Stimulated activated CD4-positive, alpha-beta T cell treated with anti-CD3 and anti-CD28 coated beads, Interleukin-1b, Interleukin-23, amount 100 ng/mL, for 48 hours (primary cell): ENCODE measurements at regions not wholly inside any gene's neighbourhood (a gene's known extent, or its start where the extent isn't known, plus 50 kb on each side); places are given as distances from the start of the nearest gene placed in this dataset.
"Not testable (repeated sequence)": the region's sequence is repeated elsewhere in the genome, so short reads cannot be mapped to it uniquely, and the experiment has no call there.

Source experiments
- DNase-seq: peaks from one replicate; pipeline ENCODE4 v3.0.0-alpha.2; 2020

DNA sequence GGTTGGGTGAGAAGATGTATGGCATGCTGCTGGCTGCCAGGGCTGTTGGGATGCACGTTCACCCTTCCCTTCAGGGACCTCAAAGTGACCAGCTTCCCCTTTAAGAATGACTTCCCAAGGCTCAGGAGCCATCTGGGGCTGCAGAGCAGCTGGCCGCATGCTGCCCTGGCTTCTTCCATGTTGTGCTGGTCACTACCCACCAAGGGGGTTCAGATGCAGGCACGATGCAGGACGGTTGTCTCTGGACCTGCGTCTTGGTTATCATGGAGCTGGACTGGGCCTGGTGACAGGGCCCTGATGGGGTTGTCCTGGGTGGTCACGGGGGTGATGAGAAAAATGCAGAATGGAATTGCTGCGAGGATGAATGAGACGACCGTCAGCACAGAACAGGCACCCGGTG, 297.8 kb downstream of the POTED start:
- DNase-seq = not testable (repeated sequence)

DNA sequence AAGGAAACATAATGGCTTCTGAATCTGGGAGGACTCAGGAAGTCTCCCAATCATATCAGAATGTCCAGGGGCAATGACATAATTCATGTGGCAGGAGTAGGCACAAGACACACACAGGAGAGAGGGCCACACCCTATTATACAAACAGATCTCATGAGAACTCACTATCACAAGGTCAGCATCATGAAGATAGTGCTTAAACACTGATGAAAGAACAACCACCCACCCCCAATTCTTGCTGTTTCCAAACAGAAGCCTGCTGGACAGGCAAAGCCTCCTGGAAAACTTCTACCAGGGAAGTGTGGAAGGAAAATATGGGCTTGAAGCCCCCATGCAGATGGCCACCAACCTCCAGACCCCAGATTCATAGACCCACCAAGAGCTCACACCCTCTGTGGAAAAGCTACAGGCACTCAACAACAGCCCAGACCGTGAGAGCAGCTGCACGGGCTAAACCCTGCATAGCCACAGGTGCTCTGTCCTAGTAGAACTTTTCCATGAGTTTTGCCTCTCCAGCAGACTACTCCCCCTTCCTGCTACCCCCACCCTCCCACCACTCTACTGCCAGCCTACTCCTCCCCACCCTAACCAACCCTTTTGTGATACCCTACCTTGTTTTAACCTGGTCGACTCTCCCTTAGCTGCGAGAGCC, 287.1 kb downstream of the POTED start:
- not testable (repeated sequence) for DNase-seq

DNA sequence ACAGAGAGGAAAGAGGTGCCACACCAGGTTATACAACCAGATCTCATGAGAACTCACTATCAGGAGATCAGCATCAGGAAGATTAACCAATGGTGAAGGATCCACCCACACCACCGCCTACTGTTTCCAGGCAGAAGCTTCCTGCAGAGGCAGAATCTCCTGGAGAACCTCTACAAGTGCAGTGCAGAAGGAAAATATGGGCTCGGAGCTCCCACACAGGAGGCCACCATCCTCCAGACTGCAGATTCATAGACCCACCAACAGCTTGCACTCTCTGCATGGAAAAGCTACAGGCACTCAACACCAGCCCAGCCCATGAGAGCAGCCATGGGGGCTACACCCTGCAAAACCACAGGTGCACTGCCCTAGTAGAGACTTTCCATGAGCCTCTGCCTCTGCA, 284.0 kb downstream of the POTED start:
- DNase-seq = not testable (repeated sequence)

DNA sequence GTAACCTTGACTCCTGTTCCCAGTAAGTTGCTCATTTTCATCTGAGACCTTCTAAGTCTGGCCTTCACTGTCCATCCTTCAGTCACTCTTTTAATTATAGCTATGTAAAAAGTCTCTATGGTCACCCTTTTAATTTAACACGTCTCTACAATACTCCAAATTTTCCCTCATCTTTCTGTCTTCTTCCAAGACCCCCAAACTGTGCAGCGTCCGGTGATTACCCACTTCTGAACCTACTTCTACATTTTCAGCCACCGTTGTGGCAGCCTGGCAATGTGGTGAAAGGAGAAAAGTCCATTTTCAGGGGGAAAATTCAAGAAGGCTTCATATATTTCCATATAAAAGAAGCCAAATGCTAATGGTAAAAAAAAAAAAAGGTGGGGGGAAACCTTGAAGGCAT, 283.4 kb downstream of the POTED start:
- DNase-seq = not testable (repeated sequence)

DNA sequence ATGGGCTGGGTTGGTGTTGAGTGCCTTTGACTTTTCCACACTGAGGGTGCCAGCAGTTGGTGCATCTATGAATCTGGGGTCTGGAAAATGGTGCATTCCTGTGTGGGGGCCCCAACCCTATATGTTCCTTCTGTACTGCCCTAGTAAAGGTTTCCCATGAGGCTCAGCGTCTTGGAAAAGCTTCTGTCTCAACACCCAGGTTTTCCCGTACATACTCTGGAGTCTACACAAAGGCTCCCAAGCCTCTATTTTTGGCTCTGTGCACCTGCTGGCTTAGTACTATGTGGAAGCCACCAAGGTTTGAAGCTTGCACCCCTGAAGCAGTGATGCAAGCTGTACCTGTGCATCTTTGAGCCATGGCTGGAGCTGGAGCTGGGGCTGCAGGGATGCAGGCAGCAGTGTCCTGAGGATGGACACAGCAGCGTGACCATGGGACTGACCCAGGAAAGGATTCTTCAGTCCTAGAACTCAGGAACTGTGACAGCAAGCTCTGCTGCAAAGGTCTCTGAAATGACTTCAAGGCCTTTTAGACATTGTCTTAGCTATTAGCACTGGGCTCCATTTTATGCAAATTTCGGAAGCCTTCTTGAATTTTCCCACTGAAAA, 282.7 kb downstream of the POTED start:
- DNase-seq = not testable (repeated sequence)

DNA sequence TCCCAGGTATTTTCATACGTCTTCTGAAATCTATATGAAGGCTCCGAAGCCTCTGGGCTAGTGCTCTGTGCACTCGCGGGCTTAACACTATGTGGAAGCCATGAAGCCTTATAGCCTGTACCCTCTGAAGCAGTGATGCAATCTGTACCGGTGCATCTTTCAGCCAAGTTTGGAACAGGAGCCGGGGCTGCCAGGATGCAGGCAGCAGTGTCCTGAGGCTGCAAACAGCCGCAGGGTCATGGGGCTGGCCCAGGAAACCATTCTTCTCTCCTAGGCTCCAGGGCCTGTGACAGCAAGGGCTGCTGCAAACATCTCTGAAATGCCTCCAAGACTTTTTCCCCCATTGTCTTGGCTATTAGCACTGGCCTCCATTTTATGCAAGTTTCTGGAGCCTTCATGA, 279.6 kb downstream of the POTED start:
- not testable (repeated sequence) for DNase-seq

DNA sequence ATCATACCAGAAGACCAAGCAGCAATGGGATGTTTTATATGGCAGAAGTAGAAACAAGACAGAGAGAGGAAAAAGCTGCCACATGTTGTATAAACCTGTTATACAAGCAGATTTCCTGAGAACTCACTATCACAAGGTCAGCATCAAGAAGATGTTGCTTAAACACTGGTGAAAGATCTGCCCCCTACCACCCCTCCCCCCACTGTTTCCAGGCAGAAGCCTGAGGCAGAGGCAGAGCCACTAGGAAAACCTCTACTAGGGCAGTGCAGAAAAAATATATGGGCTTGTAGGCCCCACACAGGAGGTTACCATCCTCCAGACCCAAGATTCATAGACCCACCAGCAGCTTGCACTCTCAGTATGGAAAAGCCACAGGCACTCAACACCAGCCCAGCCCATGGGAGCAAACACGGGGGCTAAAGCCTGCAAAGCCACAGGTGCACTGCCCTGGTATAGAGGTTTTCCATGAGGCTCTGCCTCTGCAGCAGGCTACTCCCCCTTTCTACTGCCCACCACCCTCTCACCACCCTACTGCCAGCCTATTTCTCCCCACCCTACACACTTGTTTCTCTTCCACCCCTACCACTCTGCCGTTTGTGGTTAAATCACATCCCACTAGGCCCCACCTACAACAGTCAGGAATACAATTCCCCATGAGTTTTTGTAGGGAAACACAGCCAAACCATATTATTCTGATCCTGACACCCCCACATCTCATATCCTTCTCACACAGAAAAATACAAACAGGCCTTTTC, 274.2 kb downstream of the POTED start:
- not testable (repeated sequence) for DNase-seq

DNA sequence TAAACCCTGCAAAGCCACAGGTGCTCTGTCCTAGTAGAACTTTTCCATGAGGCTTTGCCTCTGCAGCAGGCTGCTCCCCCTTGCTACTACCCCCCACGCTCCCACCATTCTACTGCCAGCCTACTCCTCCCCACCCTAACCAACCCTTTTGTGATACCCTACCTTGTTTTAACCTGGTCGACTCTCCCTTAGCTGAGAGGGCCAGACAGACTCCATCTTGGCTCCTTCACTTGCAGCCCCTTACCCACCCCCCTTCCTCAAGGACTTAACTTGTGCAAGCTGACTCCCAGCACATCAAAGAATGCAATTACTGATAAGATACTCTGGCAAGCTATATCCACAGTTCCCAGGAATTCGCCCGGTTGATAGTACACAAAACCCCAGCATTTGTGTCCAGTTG, 267.9 kb downstream of the POTED start:
- not testable (repeated sequence) for DNase-seq

DNA sequence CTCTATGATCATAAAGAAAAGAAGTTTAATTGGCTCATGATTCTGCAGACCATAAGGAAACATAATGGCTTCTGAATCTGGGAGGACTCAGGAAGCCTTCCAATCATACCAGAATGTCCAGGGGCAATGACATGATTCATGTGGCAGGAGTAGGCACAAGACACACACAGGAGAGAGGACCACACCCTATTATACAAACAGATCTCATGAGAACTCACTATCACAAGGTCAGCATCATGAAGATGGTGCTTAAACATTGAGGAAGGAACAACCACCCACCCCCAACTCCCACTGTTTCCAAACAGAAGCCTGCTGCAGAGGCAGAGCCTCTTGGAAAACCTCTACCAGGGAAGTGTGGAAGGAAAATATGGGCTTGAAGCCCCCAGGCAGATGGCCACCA, 267.4 kb downstream of the POTED start:
- DNase-seq = not testable (repeated sequence)

DNA sequence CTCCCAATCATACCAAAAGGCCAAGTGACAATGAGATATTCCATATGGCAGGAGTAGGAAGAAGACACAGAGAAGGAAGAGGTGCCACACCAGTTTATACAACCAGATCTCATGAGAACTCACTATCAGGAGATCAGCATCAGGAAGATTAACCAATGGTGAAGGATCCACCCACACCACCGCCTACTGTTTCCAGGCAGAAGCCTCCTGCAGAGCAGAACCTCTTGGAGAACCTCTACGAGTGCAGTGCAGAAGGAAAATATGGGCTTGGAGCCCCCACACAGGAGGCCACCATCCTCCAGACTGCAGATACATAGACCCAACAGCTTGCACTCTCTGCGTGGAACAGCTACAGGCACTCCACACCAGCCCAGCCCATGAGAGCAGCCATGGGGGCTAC, 264.4 kb downstream of the POTED start:
- not testable (repeated sequence) for DNase-seq

DNA sequence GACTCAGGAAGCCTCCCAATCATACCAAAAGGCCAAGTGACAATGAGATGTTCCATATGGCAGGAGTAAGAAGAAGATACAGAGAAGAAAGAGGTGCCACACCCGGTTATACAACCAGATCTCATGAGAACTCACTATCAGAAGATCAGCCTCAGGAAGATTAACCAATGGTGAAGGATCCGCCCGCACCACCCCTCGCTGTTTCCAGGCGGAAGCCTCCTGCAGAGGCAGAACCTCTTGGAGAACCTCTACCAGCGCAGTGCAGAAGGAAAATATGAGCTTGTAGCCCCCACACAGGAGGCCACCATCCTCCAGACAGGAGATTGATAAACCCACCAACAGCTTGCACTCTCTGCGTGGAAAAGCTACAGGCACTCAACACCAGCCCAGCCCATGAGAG, 245.1 kb downstream of the POTED start:
- no peak for DNase-seq

DNA sequence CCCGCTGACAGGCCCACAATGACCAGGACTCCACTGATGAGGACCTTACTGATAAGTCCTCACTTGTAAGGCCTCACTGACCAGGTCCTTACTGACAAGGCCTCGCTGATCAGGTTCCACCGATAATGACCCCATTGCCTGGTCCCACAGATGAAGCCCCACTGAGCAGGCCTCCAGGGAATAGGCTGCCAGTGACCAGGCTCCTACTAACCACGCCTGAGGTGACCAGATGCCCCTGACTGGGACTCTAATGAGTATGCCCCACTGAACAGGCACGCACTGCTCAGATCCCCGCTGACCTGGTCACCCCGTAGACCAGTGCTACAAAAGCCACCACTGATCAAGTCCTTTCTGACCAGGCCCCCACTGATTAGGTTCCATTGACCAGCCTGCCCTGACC, 241.2 kb downstream of the POTED start:
- not testable (repeated sequence) for DNase-seq

DNA sequence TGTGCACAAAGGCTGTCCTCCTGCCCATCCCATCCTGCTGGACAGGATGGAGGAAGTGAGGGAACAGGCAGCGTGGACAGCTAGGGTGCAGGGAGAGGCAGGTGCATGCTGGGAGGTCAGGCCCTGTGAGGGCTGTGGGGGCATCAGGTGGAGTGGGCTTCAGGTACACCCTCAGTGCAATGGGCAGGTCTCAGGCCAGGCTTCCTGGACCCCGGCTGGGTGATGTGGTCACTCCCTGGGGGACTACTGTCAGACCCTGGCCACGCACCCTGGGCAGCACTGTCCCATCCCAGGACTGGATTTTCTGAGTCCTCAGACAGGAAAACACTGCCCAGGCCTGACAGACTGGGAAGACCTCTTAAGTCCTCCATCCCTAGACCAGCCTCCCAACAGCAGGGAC, 239.9 kb downstream of the POTED start:
- DNase-seq = not testable (repeated sequence)

DNA sequence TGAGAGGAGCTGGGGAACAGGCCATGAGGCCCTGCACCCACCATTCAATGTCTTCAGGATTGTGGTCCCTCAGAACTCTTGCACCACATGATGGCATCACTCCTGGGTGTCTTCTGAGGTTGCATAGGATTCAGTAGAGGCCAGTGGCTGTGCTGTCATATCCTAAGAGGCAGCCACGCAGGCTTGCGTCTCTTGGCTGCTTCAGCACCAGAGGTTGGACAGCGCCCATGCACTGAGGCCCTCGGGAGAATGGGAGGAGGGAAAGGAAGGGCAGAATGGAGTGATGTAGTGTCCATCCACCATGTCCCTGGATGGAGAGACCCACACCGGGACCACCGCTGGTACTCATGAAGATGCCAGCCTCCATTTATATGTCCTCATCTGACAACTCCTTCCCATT, 237.1 kb downstream of the POTED start:
- DNase-seq = not testable (repeated sequence)

DNA sequence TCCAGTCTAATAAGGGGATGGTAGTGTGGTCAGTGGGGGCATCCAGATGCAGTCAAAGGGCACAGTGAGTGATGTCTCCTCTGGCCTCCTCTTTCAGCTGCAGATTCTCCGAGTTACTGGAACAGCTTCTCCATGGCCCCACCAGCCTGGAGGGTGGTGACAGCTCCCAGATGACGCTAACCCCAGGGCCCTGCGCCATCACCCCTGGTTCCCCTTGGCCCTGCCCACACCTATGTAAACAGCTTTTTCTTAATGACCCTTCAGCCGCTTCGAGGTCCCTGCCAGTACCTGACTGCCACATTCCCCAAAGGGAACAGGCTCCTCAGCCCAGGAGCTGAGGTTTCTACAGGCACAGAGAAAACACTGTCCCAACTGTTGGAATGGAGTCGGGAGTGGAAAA, 235.0 kb downstream of the POTED start:
- DNase-seq = not testable (repeated sequence)

DNA sequence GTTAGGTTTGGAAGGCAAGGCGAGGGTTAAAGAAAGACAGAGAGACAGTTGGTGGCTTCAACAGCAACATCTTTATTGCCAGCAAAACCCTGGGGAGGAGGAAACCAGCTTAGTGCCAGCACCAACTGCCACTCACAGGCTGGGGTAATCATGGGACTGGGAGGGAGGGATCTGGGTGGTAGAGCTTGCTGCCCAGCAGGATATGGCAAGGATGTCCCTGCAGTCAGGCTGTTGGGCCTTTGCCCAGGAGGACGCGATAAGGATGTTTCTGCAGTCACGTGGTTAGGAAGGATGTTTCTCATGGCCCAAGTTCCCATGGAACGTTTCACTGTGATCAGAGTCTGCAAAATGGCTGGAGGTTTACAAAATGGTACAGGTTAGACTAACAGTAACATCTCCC, 233.5 kb downstream of the POTED start:
- DNase-seq = not testable (repeated sequence)

DNA sequence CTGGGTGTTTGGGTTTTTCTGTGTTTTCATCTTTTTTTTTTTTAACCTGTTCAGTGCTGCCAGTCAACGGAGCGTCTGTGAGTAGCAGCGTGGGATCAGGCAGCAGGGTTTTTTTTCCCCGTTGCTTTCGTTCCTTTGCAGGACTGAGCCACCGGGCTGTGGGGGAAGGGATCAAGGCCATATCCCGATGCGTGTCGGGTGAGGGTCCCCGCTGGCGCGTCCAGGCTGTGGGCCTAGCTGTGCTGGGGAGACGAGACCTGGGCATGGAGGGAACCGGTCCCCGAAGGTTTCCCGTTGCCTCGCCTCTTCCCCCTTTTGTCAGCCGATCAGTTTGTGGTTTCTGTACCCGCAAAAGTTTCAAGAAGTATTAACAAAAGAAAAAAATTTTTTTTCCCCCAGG, 218.1 kb downstream of the POTED start:
- DNase-seq = not testable (repeated sequence)

DNA sequence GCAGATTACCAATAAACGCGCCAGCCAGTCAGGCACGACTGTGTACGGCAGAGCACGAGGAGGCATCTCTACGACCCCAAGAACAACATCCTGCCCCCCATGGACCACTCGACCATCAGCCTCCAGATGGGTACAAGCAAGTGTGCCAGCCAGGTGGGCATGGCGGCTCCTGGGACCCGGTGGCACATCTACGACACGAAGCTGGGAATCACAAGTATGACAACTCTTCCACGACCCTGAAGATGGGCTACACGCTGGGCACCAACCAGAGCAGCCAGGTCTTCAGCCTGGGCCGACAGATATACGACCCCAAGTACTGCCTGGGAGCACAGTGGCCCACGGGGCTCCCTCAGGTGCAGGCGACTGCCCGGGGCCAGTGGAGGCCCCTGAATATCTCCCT, 217.6 kb downstream of the POTED start:
- DNase-seq = no peak

DNA sequence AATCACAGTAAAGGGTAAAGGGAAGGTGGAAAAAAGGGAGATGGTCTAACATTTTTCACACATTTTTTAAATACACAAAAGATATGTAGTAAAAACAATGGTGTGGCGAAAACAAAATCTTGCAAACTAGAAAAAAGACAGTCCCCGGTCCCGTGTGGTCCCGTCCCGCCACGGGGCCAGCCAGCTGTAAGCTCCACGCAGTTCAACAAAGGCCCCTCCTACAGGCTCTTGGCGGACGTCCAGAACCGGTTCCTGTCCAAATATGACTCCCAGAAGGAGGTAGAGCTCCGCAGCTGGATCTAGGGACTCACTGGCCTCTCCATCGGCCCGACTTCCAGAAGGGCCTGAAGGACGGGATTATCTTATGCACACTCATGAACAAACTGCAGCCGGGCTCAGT, 216.9 kb downstream of the POTED start:
- DNase-seq = not testable (repeated sequence)

DNA sequence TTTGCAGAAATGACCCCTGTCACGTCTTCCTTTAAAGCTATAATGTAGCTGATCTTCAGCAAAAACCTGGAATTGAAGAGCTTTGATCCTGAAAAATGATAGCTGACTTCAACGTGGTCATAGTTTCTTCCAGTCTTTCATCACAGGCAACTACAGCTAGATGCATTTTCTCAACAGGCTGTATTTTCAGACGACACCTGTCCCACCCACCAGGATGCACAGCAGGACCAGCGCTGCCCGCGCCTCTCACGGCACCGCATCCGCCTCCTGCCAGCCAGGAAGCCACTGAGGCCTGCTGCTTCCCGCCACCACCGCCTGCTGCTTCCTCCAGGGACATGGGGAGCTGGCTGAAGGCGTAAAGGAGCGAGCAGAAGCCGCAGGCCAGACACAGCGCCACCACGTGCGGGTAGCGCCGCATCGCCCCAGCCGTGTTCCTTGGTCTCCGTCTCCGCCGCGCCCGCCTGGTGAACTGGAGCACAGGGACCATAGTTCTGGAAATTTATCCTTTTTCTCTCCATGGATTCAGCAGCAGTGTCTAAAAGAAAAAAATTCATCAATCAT, 215.7 kb downstream of the POTED start:
- not testable (repeated sequence) for DNase-seq

DNA sequence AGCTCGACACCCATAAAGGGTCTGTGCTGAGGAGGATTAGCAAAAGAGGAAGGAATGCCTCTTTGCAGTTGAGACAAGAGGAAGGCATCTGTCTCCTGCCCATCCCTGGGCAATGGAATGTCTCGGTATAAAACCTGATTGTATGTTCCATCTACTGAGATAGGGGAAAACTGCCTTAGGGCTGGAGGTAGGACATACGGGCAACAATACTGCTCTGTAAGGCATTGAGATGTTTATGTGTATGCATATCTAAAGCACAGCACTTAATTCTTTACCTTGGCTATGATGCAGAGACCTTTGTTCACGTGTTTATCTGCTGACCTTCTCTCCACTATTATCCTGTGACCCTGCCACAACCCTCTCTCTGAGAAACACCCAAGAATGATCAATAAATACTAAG, 210.7 kb downstream of the POTED start:
- DNase-seq = not testable (repeated sequence)

DNA sequence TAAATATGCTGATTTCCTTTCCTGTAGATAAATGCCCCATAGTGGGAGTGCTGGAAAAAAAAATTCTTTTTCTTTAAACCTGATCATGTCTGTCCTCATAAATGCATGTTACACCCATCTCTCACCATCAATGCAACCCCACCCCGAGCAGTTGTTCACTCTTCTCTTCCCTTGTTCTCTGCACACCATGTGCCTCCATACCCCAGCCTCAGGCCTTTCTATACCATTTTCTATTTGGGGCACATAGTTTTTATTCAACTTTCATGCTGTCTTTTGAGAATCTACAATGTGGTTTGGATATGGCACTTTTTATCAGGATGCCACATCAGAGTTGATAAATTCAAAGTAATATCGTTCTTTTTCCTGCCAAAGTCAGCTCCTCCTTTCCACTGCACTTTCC, 202.6 kb downstream of the POTED start:
- DNase-seq = not testable (repeated sequence)

DNA sequence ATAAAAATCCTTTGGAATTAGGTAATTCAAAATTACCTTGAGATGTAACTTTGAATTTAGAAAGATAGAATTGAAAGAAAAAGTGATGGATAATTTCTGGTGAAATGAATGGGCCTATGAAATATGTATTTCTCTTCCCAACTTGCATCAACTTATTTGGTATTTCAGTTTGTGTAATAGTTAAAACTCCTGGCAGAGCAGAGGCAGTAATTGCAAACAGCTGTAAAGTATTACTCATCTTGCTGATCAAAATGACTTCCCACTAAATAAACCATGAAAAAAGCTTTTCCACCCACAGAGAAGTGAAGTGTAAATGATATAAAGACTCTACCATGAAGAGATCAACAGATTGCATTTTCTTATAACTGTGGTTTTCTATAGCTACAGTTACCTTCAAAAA, 201.0 kb downstream of the POTED start:
- DNase-seq = not testable (repeated sequence)

DNA sequence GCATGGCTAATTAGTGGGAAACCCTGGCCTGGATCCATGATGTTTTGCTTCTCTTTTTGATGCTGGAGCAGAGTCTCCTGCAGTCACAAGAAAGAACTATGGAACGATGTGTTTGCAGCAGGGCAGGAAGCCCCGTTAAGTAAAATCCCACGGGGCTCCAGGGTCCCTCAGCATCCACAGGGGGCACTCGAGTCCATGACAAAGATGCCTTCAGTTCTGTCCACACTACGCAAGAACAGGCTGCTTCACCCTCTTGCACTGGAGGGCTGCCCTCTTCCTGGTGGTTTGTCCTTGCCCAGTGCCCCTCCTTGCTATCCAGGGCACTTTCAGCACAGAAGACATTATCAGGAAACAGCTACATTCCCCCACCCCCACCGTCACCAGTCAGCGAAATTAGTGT, 196.9 kb downstream of the POTED start:
- not testable (repeated sequence) for DNase-seq
